Activated T-cell treated with anti-CD3 and anti-CD28 coated beads, Interleukin-2, amount 50 U/mL, for 1 hour (primary cell): ENCODE measurements at regions not wholly inside any gene's neighbourhood (a gene's known extent, or its start where the extent isn't known, plus 50 kb on each side); places are given as distances from the start of the nearest gene placed in this dataset.

ENCODE experiments used
- DNase-seq: peaks from one replicate; pipeline ENCODE4 v3.0.0-alpha.2; 2020

DNA sequence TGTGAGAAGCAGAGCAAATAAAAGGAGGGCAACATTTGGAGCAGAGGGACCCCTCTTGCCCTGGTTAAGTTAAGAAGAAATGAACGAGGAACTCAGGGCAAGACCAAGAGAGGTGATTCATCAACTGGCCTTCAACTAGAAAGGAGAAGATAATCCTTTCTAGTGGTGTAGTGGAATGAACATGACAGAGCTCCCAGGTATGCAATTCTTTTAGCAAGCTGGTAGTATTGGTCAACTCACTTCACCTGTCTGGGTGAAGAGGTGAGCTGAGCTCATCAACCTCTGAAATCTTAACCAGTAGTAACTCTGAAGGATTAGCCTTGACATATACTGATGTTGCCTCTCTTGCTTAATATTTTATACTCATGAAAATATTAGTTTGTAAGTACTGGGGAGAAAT lies 1024.7 kb upstream of the GOT2 start:
- DNase-seq = no peak

DNA sequence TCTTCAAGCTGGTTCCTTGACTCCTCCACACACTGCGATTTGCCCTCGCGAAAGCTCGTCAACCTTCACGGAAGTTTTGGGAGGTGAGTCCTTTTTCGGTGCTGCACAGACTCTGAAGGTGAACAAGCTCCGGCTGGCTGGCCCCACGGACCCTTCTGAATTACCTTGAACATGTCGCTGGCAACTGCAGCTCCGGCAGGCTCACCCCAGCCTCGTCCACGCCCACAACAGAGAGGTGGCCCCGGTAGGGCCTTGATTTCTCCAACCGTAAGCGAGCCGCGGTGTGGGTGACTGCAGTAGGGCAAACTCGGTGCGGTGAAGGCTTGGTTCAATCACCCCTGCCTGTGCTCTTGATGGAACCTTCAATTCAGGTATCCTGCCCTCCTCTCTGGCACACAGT lies 1020.7 kb upstream of the GOT2 start:
- DNase-seq = no peak

- no peak for DNase-seq
Measured at GRCh38 chr16:59749662-59750336, 1015.7 kb upstream of the GOT2 start.

GRCh38 chr16:59748531-59748930 lies 1014.4 kb upstream of the GOT2 start:
- DNase-seq = no peak

DNA sequence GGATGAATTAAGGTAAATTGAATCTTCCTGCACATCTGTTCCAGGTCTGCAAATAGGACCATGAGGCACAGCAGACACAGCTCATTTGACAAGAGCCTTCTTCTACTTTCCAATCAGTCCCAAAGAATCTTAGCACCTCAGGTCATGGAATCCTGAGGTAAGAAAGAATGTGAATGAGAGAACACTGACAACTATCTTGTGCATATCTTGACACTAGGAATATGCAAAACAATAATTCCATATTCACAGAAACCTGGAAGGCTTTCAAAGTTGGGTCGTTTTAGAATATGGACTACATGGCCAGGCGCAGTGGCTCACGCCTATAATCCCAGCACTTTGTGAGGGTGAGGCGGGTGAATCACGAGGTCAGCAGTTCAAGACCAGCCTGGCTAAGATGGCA lies 1009.4 kb upstream of the GOT2 start:
- DNase-seq = no peak

GRCh38 chr16:59740858-59741257 lies 1006.7 kb upstream of the GOT2 start:
- DNase-seq = no peak

GRCh38 chr16:59737274-59737673 lies 1003.2 kb upstream of the GOT2 start:
- no peak for DNase-seq

- no peak for DNase-seq
Measured at GRCh38 chr16:59733321-59733720, 999.2 kb upstream of the GOT2 start.

- DNase-seq = no peak
Measured at GRCh38 chr16:59729613-59730012, 995.5 kb upstream of the GOT2 start.

- DNase-seq = no peak
Measured at GRCh38 chr16:59719121-59719520, 985.0 kb upstream of the GOT2 start.

DNA sequence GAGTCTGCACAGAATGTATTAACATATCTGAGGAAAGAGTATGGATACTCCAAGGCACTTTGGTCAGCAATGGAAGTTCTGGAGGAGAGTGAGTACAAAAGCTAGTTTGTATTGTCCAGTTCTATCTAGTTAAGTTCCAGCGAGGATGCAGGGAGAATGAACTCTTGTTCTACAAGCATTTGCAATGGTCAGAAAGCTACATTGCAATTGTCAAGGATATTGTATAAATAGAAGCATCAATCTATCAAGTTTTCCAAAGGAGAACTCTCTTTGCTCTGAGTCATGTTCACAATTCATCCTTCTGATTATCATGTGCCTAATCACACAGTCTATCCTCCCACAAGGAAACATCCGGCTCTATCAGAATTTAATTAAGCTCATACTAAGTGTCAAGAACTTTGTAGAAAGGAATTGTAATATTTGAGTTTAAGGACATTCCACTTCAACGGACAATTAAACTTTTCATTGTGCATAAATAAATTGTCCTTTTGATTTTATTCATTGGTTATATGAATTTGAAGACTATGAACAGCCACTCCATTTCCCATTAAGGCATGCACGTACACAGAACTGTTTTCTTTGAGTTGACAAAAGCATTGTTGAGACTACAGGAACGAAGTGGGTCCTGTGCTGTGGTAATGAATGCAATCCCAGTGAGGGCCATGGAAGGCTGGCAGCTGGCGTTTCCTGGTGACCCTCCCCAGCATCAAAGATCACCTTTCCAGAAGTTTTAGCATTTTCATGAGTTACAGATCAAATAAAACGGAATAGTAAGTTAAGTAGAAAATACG lies 973.5 kb upstream of the GOT2 start:
- DNase-seq = no peak

- DNase-seq = no peak
Measured at GRCh38 chr16:59701963-59702930, 968.1 kb upstream of the GOT2 start.

DNA sequence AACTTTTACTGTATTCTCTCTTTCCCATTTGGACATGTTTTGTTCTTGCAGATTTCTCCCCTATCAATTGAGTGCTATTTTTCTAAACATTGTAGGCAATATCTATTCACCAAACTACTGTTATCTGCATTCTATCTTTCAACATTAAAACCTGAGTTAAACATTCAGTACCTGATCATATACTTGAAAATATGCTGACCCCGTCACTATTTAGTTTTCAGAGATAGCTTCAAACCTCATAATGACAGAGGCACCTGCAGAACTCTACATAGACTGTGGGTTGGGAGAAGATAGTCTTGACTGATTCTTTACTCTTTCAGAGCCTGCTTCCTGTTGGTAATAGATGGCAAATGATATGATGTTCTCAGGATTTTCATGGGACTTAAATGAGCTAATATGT lies 965.7 kb upstream of the GOT2 start:
- DNase-seq = no peak

- no peak for DNase-seq
Measured at GRCh38 chr16:59698346-59699020, 964.4 kb upstream of the GOT2 start.

GRCh38 chr16:59697761-59698160 lies 963.6 kb upstream of the GOT2 start:
- DNase-seq = no peak

GRCh38 chr16:59697236-59697635 lies 963.1 kb upstream of the GOT2 start:
- DNase-seq = no peak

- DNase-seq = no peak
Measured at GRCh38 chr16:59696495-59696894, 962.4 kb upstream of the GOT2 start.

DNA sequence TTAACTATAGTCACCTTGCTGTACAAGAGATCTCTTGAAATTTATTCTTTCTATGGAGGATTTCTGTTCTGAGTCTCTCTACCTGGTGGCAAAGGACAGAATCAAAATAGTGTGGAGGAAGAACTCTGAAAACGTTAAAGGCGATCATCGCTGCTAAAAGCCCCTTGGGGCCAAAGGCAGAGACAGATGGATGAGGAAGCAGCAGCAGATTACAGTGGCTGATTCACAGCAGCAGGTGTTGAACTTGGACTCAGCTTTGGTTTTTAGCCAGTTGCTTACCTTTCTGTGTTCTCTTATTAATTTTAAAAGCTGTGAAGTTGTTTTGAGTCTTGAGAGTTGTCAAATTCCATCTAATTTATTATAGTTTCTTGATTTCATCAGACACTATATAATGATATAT lies 956.1 kb upstream of the GOT2 start:
- no peak for DNase-seq

- DNase-seq = no peak
Measured at GRCh38 chr16:59688006-59688405, 953.9 kb upstream of the GOT2 start.

GRCh38 chr16:59686405-59686804 lies 952.3 kb upstream of the GOT2 start:
- DNase-seq = no peak

GRCh38 chr16:59684911-59685310 lies 950.8 kb upstream of the GOT2 start:
- no peak for DNase-seq

GRCh38 chr16:59683709-59684108 lies 949.6 kb upstream of the GOT2 start:
- DNase-seq = no peak
